HG03571 (cell line): ENCODE measurements at regions not wholly inside any gene's neighbourhood (a gene's known extent, or its start where the extent isn't known, plus 50 kb on each side); places are given as distances from the start of the nearest gene placed in this dataset.
"Not testable (repeated sequence)": the region's sequence is repeated elsewhere in the genome, so short reads cannot be mapped to it uniquely, and the experiment has no call there.

Experiments
- ATAC-seq: cut with Tn5 transposase; IDR thresholded peaks from one replicate; pipeline ENCODE4 v1.9.1; 2021; ENCODE audit not compliant: unreplicated experiment

GRCh38 chr6:144670259-144670658 lies 385.1 kb downstream of the UTRN start:
- ATAC-seq: not testable (repeated sequence)

- ATAC-seq: no peak
Observed at GRCh38 chr6:144673807-144674206, 388.7 kb downstream of the UTRN start.

GRCh38 chr6:144675231-144675861 lies 390.2 kb downstream of the UTRN start:
- ATAC-seq: no peak

GRCh38 chr6:144676310-144676709 lies 391.2 kb downstream of the UTRN start:
- not testable (repeated sequence) for ATAC-seq

- not testable (repeated sequence) for ATAC-seq
Observed at GRCh38 chr6:144677263-144677662, 392.1 kb downstream of the UTRN start.

- ATAC-seq: no peak
Observed at GRCh38 chr6:144678844-144679243, 393.7 kb downstream of the UTRN start.

- no peak for ATAC-seq
Observed at GRCh38 chr6:144681334-144681733, 396.2 kb downstream of the UTRN start.

- no peak for ATAC-seq
Observed at GRCh38 chr6:144683216-144684070, 398.3 kb downstream of the UTRN start.

GRCh38 chr6:144688713-144689112 lies 403.6 kb downstream of the UTRN start:
- ATAC-seq: no peak

- no peak for ATAC-seq
Observed at GRCh38 chr6:144689503-144690040, 404.4 kb downstream of the UTRN start.

GRCh38 chr6:144690133-144690532 lies 405.0 kb downstream of the UTRN start:
- ATAC-seq: no peak

- no peak for ATAC-seq
Observed at GRCh38 chr6:144690666-144691065, 405.5 kb downstream of the UTRN start.

GRCh38 chr6:144692050-144692449 lies 406.9 kb downstream of the UTRN start:
- not testable (repeated sequence) for ATAC-seq

GRCh38 chr6:144695858-144696533 lies 410.9 kb downstream of the UTRN start:
- ATAC-seq: no peak

- no peak for ATAC-seq
Observed at GRCh38 chr6:144696610-144697368, 411.7 kb downstream of the UTRN start.

- ATAC-seq: no peak
Observed at GRCh38 chr6:144697369-144697760, 412.2 kb downstream of the UTRN start.

GRCh38 chr6:144697801-144698200 lies 412.7 kb downstream of the UTRN start:
- no peak for ATAC-seq

- no peak for ATAC-seq
Observed at GRCh38 chr6:144702781-144703180, 417.6 kb downstream of the UTRN start.

GRCh38 chr6:144710207-144710606 lies 425.1 kb downstream of the UTRN start:
- no peak for ATAC-seq

GRCh38 chr6:144711661-144712060 lies 426.5 kb downstream of the UTRN start:
- no peak for ATAC-seq

GRCh38 chr6:144712541-144712940 lies 427.4 kb downstream of the UTRN start:
- ATAC-seq: no peak
